Breast epithelium (tissue), 4 donors: ENCODE measurements at regions not wholly inside any gene's neighbourhood (a gene's known extent, or its start where the extent isn't known, plus 50 kb on each side); places are given as distances from the start of the nearest gene placed in this dataset.

Experiments
- DNase-seq, 2 donors: peaks; one replicate each; pipeline ENCODE4 v3.0.0-alpha.2; 2019; ENCODE audit warnings: low spot score in 2 of 2
- H3K27ac ChIP-seq, 2 donors: fragments of 200-600 bp; sonication (generic) in 1 of 2; one replicate each; pipeline ENCODE4 v1.5.1; 2016 to 2019; ENCODE audit warnings: mild to moderate bottlenecking in 1 of 2
- H3K27me3 ChIP-seq, 2 donors: fragments of 200-600 bp; sonication (generic) in 1 of 2; one replicate each; pipeline versions ENCODE4 v1.5.1 to v1.6.0; 2017 to 2019; ENCODE audit warnings: control low read depth in 1 of 2, mild to moderate bottlenecking in 1 of 2
- H3K36me3 ChIP-seq: fragments of 200-600 bp; one replicate; pipeline ENCODE4 v1.5.1; 2019
- H3K4me1 ChIP-seq, 2 donors: fragments of 200-600 bp; sonication (generic); one replicate each; pipeline ENCODE4 v1.5.1; 2016 to 2019; ENCODE audit warnings: control low read depth in 1 of 2
- H3K4me3 ChIP-seq, 3 donors: fragments of 200-600 bp; sonication (generic); 1 replicate in 2 of 3; 2 replicates in 1 of 3; pipeline ENCODE4 v1.5.1; 2016 to 2019; ENCODE audit warnings: mild to moderate bottlenecking in 3 of 3, moderate library complexity in 2 of 3
- H3K9me3 ChIP-seq, 2 donors: fragments of 200-600 bp; sonication (generic) in 1 of 2; one replicate each; pipeline ENCODE4 v1.5.1; 2016 to 2019; ENCODE audit warnings: control low read depth in 1 of 2
- POLR2A ChIP-seq: fragments of 450-650 bp; IDR thresholded peaks from one replicate; pipeline ENCODE4 v1.6.1; 2016; ENCODE audit warnings: antibody characterized with exemption, mild to moderate bottlenecking, moderate library complexity
- POLR2AphosphoS5 ChIP-seq, 3 donors: sonication (generic); formaldehyde crosslinking; IDR thresholded peaks; one replicate each; pipeline ENCODE4 v1.6.1; 2017; ENCODE audit warnings: antibody characterized with exemption in 3 of 3
- intact Hi-C: fragments of 100-400 bp; cut with DNase I; formaldehyde crosslinking; loops from one replicate; pipeline ENCODE4 v1.15.1; 2023; ENCODE audit warnings: low total_unique reads
- TF ChIP-seq, protein P1 (sequence below), 3 donors: fragments of 450-650 bp; IDR thresholded peaks; one replicate each; pipeline ENCODE4 v1.5.1; 2016 to 2017; ENCODE audit warnings: antibody characterized with exemption in 3 of 3, mild to moderate bottlenecking in 3 of 3, moderate library complexity in 3 of 3

DNA sequence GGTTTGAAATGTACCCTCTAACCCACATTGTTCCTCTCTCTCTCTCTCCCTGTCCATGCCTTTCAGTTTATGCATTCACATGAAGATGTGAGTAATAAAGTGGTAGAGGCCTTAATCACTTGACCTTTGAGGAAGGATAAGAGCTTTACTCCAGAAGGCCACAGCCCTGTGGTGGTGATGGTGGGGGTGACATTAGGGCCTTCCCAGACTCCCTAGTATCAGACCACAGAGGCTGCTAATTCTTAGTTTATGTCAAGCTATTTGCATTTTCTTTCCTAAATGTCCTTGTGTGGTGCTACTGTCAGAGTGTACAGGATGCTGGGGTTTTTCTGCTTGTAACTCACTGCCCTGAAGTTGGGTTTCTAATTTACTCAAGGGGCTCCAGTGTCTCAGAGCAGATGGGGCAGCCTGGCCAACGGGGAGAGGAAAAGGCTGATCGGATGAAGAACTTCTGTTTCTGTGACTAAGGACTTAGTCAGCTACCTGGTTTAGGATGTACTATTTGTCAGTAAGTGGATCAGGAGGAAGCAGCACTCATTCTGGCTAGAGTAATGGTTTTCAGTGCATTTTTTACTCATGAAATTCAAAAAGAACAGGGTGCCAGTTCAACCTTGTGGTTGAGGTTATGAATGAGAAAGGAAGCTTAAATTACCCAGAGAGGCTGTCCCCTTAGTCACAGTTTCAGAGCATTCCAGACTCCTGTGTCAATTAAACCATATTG is 509.6 kb upstream of the DIPK2B start:
- no peak overlapping the region for H3K27ac ChIP-seq
- no peaks in the 10 kb centered on the region for H3K4me1 ChIP-seq
- intact Hi-C loops: no loop called here
- H3K27me3 ChIP-seq: peaks cover 0 to 21% of the 10 kb centered on the region in 2 donors
- no peak overlapping the region for H3K4me3 ChIP-seq
- TF ChIP-seq, protein P1, sequence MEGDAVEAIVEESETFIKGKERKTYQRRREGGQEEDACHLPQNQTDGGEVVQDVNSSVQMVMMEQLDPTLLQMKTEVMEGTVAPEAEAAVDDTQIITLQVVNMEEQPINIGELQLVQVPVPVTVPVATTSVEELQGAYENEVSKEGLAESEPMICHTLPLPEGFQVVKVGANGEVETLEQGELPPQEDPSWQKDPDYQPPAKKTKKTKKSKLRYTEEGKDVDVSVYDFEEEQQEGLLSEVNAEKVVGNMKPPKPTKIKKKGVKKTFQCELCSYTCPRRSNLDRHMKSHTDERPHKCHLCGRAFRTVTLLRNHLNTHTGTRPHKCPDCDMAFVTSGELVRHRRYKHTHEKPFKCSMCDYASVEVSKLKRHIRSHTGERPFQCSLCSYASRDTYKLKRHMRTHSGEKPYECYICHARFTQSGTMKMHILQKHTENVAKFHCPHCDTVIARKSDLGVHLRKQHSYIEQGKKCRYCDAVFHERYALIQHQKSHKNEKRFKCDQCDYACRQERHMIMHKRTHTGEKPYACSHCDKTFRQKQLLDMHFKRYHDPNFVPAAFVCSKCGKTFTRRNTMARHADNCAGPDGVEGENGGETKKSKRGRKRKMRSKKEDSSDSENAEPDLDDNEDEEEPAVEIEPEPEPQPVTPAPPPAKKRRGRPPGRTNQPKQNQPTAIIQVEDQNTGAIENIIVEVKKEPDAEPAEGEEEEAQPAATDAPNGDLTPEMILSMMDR (IDR thresholded peaks at IDR 0.05): no peak
- TF ChIP-seq POLR2AphosphoS5 (IDR thresholded peaks at IDR 0.05) (no peak), POLR2A (no peak)
- no peaks in the 10 kb centered on the region for H3K36me3 ChIP-seq
- no peaks in the 10 kb centered on the region for H3K9me3 ChIP-seq
- DNase-seq: no peak

DNA sequence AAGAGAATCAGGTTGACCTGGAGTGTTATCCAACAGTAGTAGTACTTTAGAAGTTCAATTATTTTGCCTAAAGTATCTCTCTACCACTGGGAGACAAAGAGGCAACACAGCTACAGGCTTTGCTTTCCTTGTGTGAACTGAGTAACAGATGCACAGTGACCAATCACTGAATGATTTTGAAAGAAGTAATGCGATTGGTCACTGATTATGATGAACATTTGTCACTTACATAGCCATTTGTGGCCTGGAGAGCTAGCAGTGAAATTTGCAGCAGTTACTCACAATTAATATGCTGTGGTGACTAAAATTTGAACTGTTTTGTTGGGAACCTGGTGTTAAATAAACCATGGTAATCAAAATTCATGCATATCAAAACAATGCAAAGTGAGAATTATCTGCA is 508.7 kb upstream of the DIPK2B start:
- intact Hi-C loops: no loop called here
- DNase-seq: no peak
- no peak for TF ChIP-seq POLR2AphosphoS5 (IDR thresholded peaks at IDR 0.05)
- TF ChIP-seq, protein P1 (IDR thresholded peaks at IDR 0.05): no peak
- TF ChIP-seq POLR2A: no peak
- Histone ChIP-seq H3K36me3 (no peaks in the 10 kb centered on the region), H3K27me3 (peaks cover 0 to 21% of the 10 kb centered on the region in 2 donors), H3K9me3 (no peaks in the 10 kb centered on the region), H3K4me1 (no peaks in the 10 kb centered on the region), H3K27ac (no peak overlapping the region), H3K4me3 (no peak overlapping the region)

DNA sequence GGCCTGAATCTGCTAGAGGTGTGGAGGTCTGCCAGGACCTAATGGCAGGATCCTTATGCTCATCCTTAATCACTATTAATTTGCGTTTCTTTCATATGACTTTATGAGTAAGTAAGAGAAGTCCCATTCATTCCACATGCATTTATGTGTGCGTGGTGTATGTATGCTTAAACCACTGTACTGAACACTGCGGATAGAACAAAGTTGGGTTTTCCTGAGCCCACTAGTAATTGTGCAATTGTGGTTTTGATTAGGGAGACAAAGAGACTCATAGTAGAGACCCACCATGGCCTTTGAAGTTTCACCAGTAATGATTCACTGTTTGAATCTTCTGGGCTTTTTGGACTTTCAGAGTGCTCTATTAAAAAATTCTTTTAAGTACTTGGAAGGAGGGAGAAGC is 498.5 kb upstream of the DIPK2B start:
- Histone ChIP-seq H3K27me3 (peaks cover 0 to 37% of the 10 kb centered on the region in 2 donors), H3K9me3 (no peaks in the 10 kb centered on the region), H3K36me3 (no peaks in the 10 kb centered on the region), H3K27ac (no peak overlapping the region), H3K4me1 (no peaks in the 10 kb centered on the region), H3K4me3 (no peak overlapping the region)
- no peak for DNase-seq
- TF ChIP-seq, protein P1 (IDR thresholded peaks at IDR 0.05): no peak
- no peak for TF ChIP-seq POLR2AphosphoS5 (IDR thresholded peaks at IDR 0.05)
- no peak for TF ChIP-seq POLR2A
- intact Hi-C loops: no loop called here

DNA sequence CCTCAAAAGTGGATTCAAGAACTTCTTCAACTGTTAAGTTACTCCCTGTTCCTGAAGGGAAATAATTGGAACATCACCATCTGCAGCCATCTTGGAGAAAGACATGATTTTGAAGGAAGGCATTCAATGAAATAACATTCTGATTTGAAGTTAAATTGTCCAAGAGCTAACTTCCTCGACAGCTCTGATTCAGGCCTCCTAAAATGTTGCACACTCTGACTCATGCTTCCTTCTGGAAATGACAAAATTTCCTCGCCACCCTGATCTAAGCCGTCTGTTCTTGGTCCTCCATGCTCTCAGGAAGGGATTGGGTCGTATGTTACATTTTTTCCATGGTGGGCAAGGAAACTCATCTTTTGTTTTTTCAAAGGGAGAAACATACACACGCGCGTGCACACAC is 496.9 kb upstream of the DIPK2B start:
- Histone ChIP-seq H3K4me1 (no peaks in the 10 kb centered on the region), H3K27me3 (peaks cover 0 to 33% of the 10 kb centered on the region in 2 donors), H3K4me3 (no peak overlapping the region), H3K27ac (no peak overlapping the region), H3K36me3 (no peaks in the 10 kb centered on the region), H3K9me3 (no peaks in the 10 kb centered on the region)
- DNase-seq: no peak
- intact Hi-C loops: no loop called here
- no peak for TF ChIP-seq POLR2AphosphoS5 (IDR thresholded peaks at IDR 0.05)
- TF ChIP-seq POLR2A: no peak
- TF ChIP-seq, protein P1 (IDR thresholded peaks at IDR 0.05): no peak

DNA sequence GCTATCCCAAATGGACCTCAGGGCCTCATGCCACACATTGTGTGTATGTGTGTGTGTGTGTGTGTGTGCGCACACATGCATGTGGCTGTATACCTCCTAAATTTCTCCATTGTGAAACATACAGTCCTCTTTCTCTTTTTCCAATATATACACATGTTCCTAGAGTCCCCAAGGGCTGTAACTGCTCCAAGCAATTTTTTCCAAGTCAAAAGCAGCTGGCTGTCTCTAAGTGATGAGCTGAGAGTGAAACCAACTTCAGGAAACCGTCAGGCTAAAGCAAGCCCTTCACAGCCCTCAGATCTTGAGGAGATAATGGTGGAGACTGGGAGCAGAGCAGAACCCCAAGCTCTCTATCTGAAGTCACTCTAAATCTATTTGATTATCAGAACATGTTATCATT is 496.1 kb upstream of the DIPK2B start:
- Histone ChIP-seq H3K4me1 (no peaks in the 10 kb centered on the region), H3K9me3 (no peaks in the 10 kb centered on the region), H3K27ac (no peak overlapping the region), H3K36me3 (no peaks in the 10 kb centered on the region), H3K27me3 (peaks cover 0 to 30% of the 10 kb centered on the region in 2 donors), H3K4me3 (no peak overlapping the region)
- intact Hi-C loops: no loop called here
- TF ChIP-seq, protein P1 (IDR thresholded peaks at IDR 0.05): no peak
- TF ChIP-seq POLR2A (no peak), POLR2AphosphoS5 (IDR thresholded peaks at IDR 0.05) (no peak)
- DNase-seq: no peak
